Stimulated activated memory B cell treated with anti-CD40 and anti-IgM and Interleukin-4, amounts not matched to agents 10 μg/mL and 1 μg/mL and 100 μg/mL, for 72 hours (primary cell): ENCODE measurements at regions not wholly inside any gene's neighbourhood (a gene's known extent, or its start where the extent isn't known, plus 50 kb on each side); places are given as distances from the start of the nearest gene placed in this dataset.
"Not testable (repeated sequence)": the region's sequence is repeated elsewhere in the genome, so short reads cannot be mapped to it uniquely, and the experiment has no call there.

Experiments used
- ATAC-seq: fragments of 150-1000 bp; cut with Tn5 transposase; 2 replicates; pipeline ENCODE4 v1.10.0; 2021
- H3K27ac Mint-ChIP-seq: one replicate; pipeline ENCODE4 v1.8.0; 2022; ENCODE audit warnings: mild to moderate bottlenecking, mixed read lengths
- H3K27me3 Mint-ChIP-seq: one replicate; pipeline ENCODE4 v1.8.0; 2022; ENCODE audit warnings: mixed read lengths
- H3K36me3 Mint-ChIP-seq: one replicate; pipeline ENCODE4 v1.8.0; 2022; ENCODE audit warnings: mixed read lengths
- H3K4me1 Mint-ChIP-seq: one replicate; pipeline ENCODE4 v1.8.0; 2022; ENCODE audit warnings: mixed read lengths
- H3K4me3 Mint-ChIP-seq: one replicate; pipeline ENCODE4 v1.8.0; 2022; ENCODE audit warnings: mild to moderate bottlenecking, moderate library complexity, mixed read lengths
- H3K9me3 Mint-ChIP-seq: one replicate; pipeline ENCODE4 v1.8.0; 2022; ENCODE audit warnings: mixed read lengths

DNA sequence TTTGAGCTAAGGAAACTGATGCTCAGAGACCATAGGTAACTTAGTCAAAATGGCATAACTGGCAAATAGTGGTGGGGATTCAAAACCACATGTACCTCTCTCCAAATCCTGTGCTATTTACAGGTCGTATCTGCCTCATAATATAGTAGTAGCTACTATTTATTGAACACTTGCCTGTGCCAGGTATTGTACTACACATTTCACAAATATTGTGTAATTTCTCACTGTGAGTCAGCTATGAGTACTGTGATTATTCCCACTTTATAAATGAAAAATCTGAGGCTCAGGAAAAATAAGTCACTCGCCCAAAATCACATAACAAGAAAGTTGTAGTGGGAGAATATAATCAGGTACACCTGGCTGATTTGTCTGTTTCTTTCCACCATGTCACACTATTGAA, 199.8 kb upstream of the FAT3 start:
- no peak for ATAC-seq
- Mint-ChIP-seq H3K9me3 (no peaks in the 10 kb centered on the region), H3K27me3 (no peaks in the 10 kb centered on the region), H3K4me1 (no peaks in the 10 kb centered on the region), H3K27ac (no peak overlapping the region), H3K4me3 (no peak overlapping the region), H3K36me3 (no peaks in the 10 kb centered on the region)

GRCh38 chr11:92022499-92022898, 202.1 kb upstream of the FAT3 start:
- no peak for ATAC-seq
- Mint-ChIP-seq H3K4me1 (no peaks in the 10 kb centered on the region), H3K4me3 (no peak overlapping the region), H3K27me3 (no peaks in the 10 kb centered on the region), H3K9me3 (peaks cover 1% of the 10 kb centered on the region), H3K27ac (no peak overlapping the region), H3K36me3 (no peaks in the 10 kb centered on the region)

- Mint-ChIP-seq H3K4me1 (no peaks in the 10 kb centered on the region), H3K27me3 (no peaks in the 10 kb centered on the region), H3K36me3 (no peaks in the 10 kb centered on the region), H3K9me3 (peaks cover 10% of the 10 kb centered on the region), H3K4me3 (no peak overlapping the region), H3K27ac (no peak overlapping the region)
- no peak for ATAC-seq
Measured at GRCh38 chr11:92018332-92018731, 206.3 kb upstream of the FAT3 start.

- no peak for ATAC-seq
- no peaks in the 10 kb centered on the region for H3K4me1 Mint-ChIP-seq
- H3K27me3 Mint-ChIP-seq, result no peaks in the 10 kb centered on the region
- H3K27ac Mint-ChIP-seq, result no peak overlapping the region
- no peak overlapping the region for H3K4me3 Mint-ChIP-seq
- no peaks in the 10 kb centered on the region for H3K36me3 Mint-ChIP-seq
- H3K9me3 Mint-ChIP-seq, result peaks cover 13% of the 10 kb centered on the region
Measured at GRCh38 chr11:92008249-92008648, 216.4 kb upstream of the FAT3 start.

- no peaks in the 10 kb centered on the region for H3K36me3 Mint-ChIP-seq
- ATAC-seq, result no peak
- peaks cover 3% of the 10 kb centered on the region for H3K9me3 Mint-ChIP-seq
- no peaks in the 10 kb centered on the region for H3K27me3 Mint-ChIP-seq
- no peak overlapping the region for H3K27ac Mint-ChIP-seq
- H3K4me3 Mint-ChIP-seq, result no peak overlapping the region
- H3K4me1 Mint-ChIP-seq, result no peaks in the 10 kb centered on the region
Measured at GRCh38 chr11:92002568-92002967, 222.1 kb upstream of the FAT3 start.

GRCh38 chr11:91998481-91998880, 226.1 kb upstream of the FAT3 start:
- Mint-ChIP-seq H3K27me3 (no peaks in the 10 kb centered on the region), H3K4me3 (no peak overlapping the region), H3K4me1 (no peaks in the 10 kb centered on the region), H3K27ac (no peak overlapping the region), H3K36me3 (no peaks in the 10 kb centered on the region), H3K9me3 (peaks cover 5% of the 10 kb centered on the region)
- no peak for ATAC-seq

- H3K9me3 Mint-ChIP-seq, result peaks cover 5% of the 10 kb centered on the region
- H3K27me3 Mint-ChIP-seq, result no peaks in the 10 kb centered on the region
- H3K4me1 Mint-ChIP-seq, result no peaks in the 10 kb centered on the region
- no peak overlapping the region for H3K27ac Mint-ChIP-seq
- no peak for ATAC-seq
- H3K36me3 Mint-ChIP-seq, result no peaks in the 10 kb centered on the region
- H3K4me3 Mint-ChIP-seq, result no peak overlapping the region
Measured at GRCh38 chr11:91997226-91997625, 227.4 kb upstream of the FAT3 start.

DNA sequence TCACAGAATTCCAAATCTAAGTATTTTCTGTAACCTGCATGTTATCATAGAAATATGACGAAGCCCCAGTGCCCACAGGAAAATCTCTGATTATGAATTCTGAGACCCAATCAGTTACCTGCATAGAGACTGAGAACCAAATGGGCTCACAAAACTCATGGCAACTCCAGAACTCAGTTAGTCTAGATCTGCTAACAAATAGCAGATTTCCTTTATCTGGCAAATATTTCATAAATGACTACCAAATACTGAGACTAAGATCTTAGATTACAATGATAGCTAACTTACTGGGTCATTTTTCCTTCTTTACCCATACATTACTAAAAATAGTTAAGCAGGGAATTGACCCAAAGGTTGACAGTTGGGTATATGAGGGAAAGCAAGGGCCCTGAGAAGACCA, 228.1 kb upstream of the FAT3 start:
- H3K4me3 Mint-ChIP-seq, result no peak overlapping the region
- peaks cover 5% of the 10 kb centered on the region for H3K9me3 Mint-ChIP-seq
- no peaks in the 10 kb centered on the region for H3K27me3 Mint-ChIP-seq
- no peak overlapping the region for H3K27ac Mint-ChIP-seq
- no peaks in the 10 kb centered on the region for H3K36me3 Mint-ChIP-seq
- no peak for ATAC-seq
- H3K4me1 Mint-ChIP-seq, result no peaks in the 10 kb centered on the region

DNA sequence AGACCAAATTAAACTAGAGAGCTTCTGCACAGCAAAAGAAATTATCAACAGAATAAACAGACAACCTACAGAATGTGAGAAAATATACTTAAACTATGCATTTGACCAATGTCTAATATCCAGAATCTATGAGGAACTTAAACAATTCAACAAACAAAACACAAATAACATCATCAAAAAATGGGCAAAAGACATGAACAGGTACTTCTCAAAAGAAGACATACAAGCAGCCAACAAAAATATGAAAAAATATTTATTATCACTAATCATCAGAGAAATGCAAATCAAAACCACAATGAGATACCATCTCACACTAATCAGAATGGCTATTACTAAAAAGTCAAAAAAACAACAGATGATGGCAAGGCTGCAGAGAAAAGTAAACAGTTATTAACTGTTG, 236.2 kb upstream of the FAT3 start:
- not testable (repeated sequence) for H3K4me3 Mint-ChIP-seq, H3K27ac Mint-ChIP-seq, H3K9me3 Mint-ChIP-seq, ATAC-seq, H3K27me3 Mint-ChIP-seq, H3K36me3 Mint-ChIP-seq, H3K4me1 Mint-ChIP-seq

- no peaks in the 10 kb centered on the region for H3K27me3 Mint-ChIP-seq
- ATAC-seq, result no peak
- H3K4me3 Mint-ChIP-seq, result no peak overlapping the region
- no peaks in the 10 kb centered on the region for H3K4me1 Mint-ChIP-seq
- no peaks in the 10 kb centered on the region for H3K36me3 Mint-ChIP-seq
- H3K9me3 Mint-ChIP-seq, result peaks cover 6% of the 10 kb centered on the region
- no peak overlapping the region for H3K27ac Mint-ChIP-seq
Measured at GRCh38 chr11:91986218-91986617, 238.4 kb upstream of the FAT3 start.

- H3K4me3 Mint-ChIP-seq, result no peak overlapping the region
- ATAC-seq, result no peak
- no peaks in the 10 kb centered on the region for H3K4me1 Mint-ChIP-seq
- H3K27ac Mint-ChIP-seq, result no peak overlapping the region
- no peaks in the 10 kb centered on the region for H3K36me3 Mint-ChIP-seq
- H3K27me3 Mint-ChIP-seq, result no peaks in the 10 kb centered on the region
- peaks cover 5% of the 10 kb centered on the region for H3K9me3 Mint-ChIP-seq
Measured at GRCh38 chr11:91984033-91984584, 240.5 kb upstream of the FAT3 start.

DNA sequence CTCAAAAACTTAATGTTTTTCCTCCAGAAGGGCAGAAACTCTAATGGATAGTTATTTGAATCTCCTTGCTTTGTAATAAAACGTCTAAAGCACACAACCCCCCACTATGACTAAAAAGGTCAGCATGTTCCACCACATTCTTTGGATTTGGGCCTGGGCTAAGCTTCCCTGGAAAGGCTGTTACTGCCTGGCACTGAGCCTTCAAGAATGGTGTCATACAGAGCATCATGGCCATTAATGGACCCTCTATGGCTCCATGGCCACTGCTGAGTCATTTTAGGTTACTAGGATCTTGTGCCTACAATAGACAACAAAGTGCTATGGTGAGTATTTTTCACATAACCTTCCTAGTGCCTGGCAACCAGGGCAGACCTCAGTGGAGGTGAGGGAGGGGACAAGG, 242.6 kb upstream of the FAT3 start:
- H3K36me3 Mint-ChIP-seq, result no peaks in the 10 kb centered on the region
- no peak for ATAC-seq
- no peaks in the 10 kb centered on the region for H3K9me3 Mint-ChIP-seq
- H3K27ac Mint-ChIP-seq, result no peak overlapping the region
- H3K27me3 Mint-ChIP-seq, result no peaks in the 10 kb centered on the region
- H3K4me1 Mint-ChIP-seq, result no peaks in the 10 kb centered on the region
- no peak overlapping the region for H3K4me3 Mint-ChIP-seq

DNA sequence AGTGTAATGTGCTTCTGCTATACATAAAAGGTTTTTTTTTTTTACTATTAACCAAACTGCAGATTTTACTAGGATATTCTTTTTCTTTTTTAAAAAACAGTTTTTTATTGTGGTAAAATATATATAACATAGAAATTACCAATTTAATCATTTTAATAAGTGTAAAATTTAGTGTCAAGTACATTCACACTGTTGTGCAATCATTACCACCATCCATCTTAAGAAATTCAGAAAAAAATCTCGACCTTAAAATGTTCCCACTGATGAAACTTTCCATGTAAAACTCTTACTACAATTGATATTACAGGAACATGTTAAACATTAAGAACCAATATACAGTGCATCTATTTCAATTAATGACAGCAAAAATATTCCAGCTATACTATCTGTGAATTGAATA, 244.8 kb upstream of the FAT3 start:
- Mint-ChIP-seq H3K4me1 (no peaks in the 10 kb centered on the region), H3K27me3 (no peaks in the 10 kb centered on the region), H3K27ac (no peak overlapping the region), H3K4me3 (no peak overlapping the region), H3K9me3 (no peaks in the 10 kb centered on the region), H3K36me3 (no peaks in the 10 kb centered on the region)
- ATAC-seq, result no peak

DNA sequence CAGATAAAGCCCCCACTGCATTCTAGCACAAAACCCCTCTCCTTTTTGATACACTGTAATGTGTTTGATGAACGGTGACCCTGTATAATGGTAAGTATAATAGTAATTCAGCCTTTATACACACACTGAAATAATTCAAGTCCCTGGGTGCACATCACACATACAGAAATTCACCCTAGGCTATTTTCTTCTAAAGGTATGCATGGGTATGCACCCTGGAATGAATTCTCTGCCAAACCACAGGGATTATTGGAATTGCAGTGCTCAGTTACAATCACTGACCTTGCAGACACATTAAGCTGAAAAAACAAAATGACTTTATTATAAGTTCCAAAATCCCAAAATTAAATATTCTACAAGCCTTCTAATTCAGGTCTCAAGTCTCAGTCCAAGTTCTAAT, 245.9 kb upstream of the FAT3 start:
- Mint-ChIP-seq H3K9me3 (no peaks in the 10 kb centered on the region), H3K27ac (no peak overlapping the region), H3K36me3 (no peaks in the 10 kb centered on the region)

DNA sequence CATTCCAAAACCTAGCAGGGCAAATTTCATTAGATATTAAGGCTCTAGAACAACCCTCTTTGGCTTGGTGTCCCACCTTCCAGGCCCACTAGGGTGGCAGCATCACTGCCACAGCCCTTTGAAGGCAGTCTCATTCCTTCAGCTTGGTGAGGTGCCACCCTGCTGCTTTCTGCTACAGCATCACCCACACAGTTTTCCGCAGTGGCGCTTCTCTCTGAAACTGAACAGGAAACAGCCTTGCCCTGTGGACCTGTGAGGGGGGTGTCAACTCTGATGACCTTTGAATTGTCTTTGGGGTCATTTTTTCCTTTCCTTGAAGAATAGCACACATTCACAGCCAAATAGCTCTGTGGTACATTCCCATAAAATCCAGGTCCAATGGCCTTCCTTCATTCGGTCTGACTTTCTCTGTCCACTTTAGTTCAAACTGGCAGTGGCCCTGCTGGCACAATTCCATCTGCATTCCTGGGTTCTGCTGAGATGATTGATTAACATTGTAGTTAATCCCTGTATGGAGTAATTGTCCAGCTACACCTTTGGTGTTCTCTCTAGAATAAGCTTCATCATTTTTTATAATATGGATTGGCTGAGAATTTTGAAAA, 251.9 kb upstream of the FAT3 start:
- Mint-ChIP-seq H3K4me1 (no peaks in the 10 kb centered on the region), H3K9me3 (peaks cover 7% of the 10 kb centered on the region), H3K36me3 (no peaks in the 10 kb centered on the region), H3K27ac (no peak overlapping the region), H3K27me3 (no peaks in the 10 kb centered on the region), H3K4me3 (no peak overlapping the region)
- ATAC-seq, result no peak

More for the DNA sequence above, 245.9 kb upstream of the FAT3 start:
- Mint-ChIP-seq H3K4me3 (no peak overlapping the region), H3K27me3 (no peaks in the 10 kb centered on the region), H3K4me1 (no peaks in the 10 kb centered on the region)
- no peak for ATAC-seq

- Mint-ChIP-seq H3K4me3 (no peak overlapping the region), H3K27me3 (no peaks in the 10 kb centered on the region), H3K4me1 (no peaks in the 10 kb centered on the region), H3K36me3 (no peaks in the 10 kb centered on the region), H3K27ac (no peak overlapping the region), H3K9me3 (peaks cover 9% of the 10 kb centered on the region)
- ATAC-seq, result no peak
Measured at GRCh38 chr11:91970624-91971023, 254.0 kb upstream of the FAT3 start.

- H3K4me3 Mint-ChIP-seq, result no peak overlapping the region
Measured at GRCh38 chr11:91969486-91969885, 255.1 kb upstream of the FAT3 start.

More at GRCh38 chr11:91969486-91969885, 255.1 kb upstream of the FAT3 start:
- no peak for ATAC-seq
- no peaks in the 10 kb centered on the region for H3K27me3 Mint-ChIP-seq
- H3K9me3 Mint-ChIP-seq, result peaks cover 13% of the 10 kb centered on the region
- no peaks in the 10 kb centered on the region for H3K36me3 Mint-ChIP-seq
- H3K4me1 Mint-ChIP-seq, result no peaks in the 10 kb centered on the region
- no peak overlapping the region for H3K27ac Mint-ChIP-seq
